ENCODE measurements at regions not wholly inside any gene's neighbourhood (a gene's known extent, or its start where the extent isn't known, plus 50 kb on each side); places are given as distances from the start of the nearest gene placed in this dataset.

- Mint-ChIP-seq H3K4me1 (peaks cover 13% of the 10 kb centered on the region), H3K27ac (no peak overlapping the region)
- TF ChIP-seq, protein P1, sequence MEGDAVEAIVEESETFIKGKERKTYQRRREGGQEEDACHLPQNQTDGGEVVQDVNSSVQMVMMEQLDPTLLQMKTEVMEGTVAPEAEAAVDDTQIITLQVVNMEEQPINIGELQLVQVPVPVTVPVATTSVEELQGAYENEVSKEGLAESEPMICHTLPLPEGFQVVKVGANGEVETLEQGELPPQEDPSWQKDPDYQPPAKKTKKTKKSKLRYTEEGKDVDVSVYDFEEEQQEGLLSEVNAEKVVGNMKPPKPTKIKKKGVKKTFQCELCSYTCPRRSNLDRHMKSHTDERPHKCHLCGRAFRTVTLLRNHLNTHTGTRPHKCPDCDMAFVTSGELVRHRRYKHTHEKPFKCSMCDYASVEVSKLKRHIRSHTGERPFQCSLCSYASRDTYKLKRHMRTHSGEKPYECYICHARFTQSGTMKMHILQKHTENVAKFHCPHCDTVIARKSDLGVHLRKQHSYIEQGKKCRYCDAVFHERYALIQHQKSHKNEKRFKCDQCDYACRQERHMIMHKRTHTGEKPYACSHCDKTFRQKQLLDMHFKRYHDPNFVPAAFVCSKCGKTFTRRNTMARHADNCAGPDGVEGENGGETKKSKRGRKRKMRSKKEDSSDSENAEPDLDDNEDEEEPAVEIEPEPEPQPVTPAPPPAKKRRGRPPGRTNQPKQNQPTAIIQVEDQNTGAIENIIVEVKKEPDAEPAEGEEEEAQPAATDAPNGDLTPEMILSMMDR (IDR thresholded peaks at IDR 0.05; ENCODE audit: unreplicated experiment) = no peak
Observed at GRCh38 chr6:91653895-91654294, 1067.0 kb upstream of the MAP3K7 start.

DNA sequence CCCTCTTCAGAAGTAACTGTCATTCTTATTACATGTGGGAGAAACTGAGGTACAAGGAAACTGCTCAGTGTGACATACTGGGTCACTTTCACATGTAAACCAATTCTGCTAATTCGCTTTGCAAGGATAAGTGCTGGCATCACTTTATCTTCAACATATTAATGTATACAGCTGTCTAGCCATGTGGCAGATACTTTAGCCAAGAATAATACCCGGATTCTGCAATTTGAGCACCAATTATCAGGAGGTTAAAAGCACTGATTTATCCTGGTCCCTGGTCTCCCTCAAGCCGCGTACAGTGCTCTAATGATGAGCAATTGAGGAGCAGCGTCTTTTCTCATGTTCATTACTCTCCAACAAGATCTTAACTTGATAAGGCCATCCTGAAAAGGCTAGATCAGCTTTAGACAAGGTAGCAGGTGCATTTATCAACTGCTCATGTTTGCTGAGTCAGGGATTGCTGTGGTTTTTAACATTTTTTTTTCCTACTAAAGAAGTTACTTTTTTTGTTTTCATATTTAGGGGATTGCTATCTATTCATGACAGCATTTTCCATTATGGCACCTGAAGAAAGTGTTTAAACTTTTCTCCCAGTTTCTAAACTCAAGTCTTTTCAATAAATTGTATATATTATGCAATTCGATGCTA lies 1066.3 kb upstream of the MAP3K7 start:
- TF ChIP-seq, protein P1 (IDR thresholded peaks at IDR 0.05; ENCODE audit: unreplicated experiment) = no peak
- peaks cover 13% of the 10 kb centered on the region for H3K4me1 Mint-ChIP-seq
- no peaks in the 10 kb centered on the region for H3K36me3 Mint-ChIP-seq
- H3K27ac Mint-ChIP-seq = no peak overlapping the region
- H3K27me3 Mint-ChIP-seq (ENCODE audit: low read depth) = peaks cover 63% of the 10 kb centered on the region
- DNase-seq (ENCODE audit: low spot score in 2 of 2, unreplicated experiment in 2 of 2) = no peak
- H3K9me3 Mint-ChIP-seq = no peaks in the 10 kb centered on the region
- H3K4me3 Mint-ChIP-seq = no peak overlapping the region

More at GRCh38 chr6:91653895-91654294, 1067.0 kb upstream of the MAP3K7 start:
- H3K4me3 Mint-ChIP-seq = no peak overlapping the region
- no peaks in the 10 kb centered on the region for H3K9me3 Mint-ChIP-seq
- no peak for DNase-seq (ENCODE audit: low spot score in 2 of 2, unreplicated experiment in 2 of 2)
- H3K36me3 Mint-ChIP-seq = no peaks in the 10 kb centered on the region
- peaks cover 66% of the 10 kb centered on the region for H3K27me3 Mint-ChIP-seq (ENCODE audit: low read depth)

GRCh38 chr6:91646649-91647048 lies 1059.8 kb upstream of the MAP3K7 start:
- Mint-ChIP-seq H3K27ac (no peak overlapping the region), H3K27me3 (ENCODE audit: low read depth) (peaks cover 16% of the 10 kb centered on the region), H3K4me3 (no peak overlapping the region), H3K9me3 (peaks cover 21% of the 10 kb centered on the region), H3K36me3 (peaks cover 2% of the 10 kb centered on the region), H3K4me1 (no peaks in the 10 kb centered on the region)
- TF ChIP-seq, protein P1 (IDR thresholded peaks at IDR 0.05; ENCODE audit: unreplicated experiment) = no peak
- DNase-seq (ENCODE audit: low spot score in 2 of 2, unreplicated experiment in 2 of 2) = no peak

DNA sequence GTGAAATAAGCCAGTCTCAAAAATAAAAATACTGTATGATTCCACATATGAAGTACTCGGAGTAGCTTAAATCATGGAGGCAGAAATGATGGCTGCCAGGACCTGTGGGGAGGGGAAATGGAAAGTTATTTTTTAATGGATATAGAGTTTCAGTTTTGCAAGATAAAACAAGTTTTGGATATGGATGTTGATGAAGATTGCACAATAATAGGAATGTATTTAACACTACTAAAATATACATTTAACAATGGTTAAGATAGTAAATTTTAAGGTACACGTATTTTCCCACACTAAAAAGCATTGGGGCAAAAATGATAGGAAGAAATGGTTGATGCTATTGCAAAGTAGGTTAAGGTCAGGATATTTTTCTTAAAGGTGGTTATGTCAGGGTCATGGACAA lies 1058.9 kb upstream of the MAP3K7 start:
- Mint-ChIP-seq H3K4me3 (no peak overlapping the region), H3K27me3 (ENCODE audit: low read depth) (peaks cover 10% of the 10 kb centered on the region), H3K36me3 (peaks cover 8% of the 10 kb centered on the region), H3K9me3 (peaks cover 28% of the 10 kb centered on the region), H3K27ac (no peak overlapping the region), H3K4me1 (no peaks in the 10 kb centered on the region)
- TF ChIP-seq, protein P1 (IDR thresholded peaks at IDR 0.05; ENCODE audit: unreplicated experiment) = no peak
- DNase-seq (ENCODE audit: low spot score in 2 of 2, unreplicated experiment in 2 of 2) = no peak

- peaks cover 24% of the 10 kb centered on the region for H3K9me3 Mint-ChIP-seq
- H3K4me3 Mint-ChIP-seq = no peak overlapping the region
- TF ChIP-seq, protein P1 (IDR thresholded peaks at IDR 0.05; ENCODE audit: unreplicated experiment) = no peak
- no peaks in the 10 kb centered on the region for H3K27me3 Mint-ChIP-seq (ENCODE audit: low read depth)
- H3K36me3 Mint-ChIP-seq = peaks cover 13% of the 10 kb centered on the region
- no peak overlapping the region for H3K27ac Mint-ChIP-seq
- DNase-seq (ENCODE audit: low spot score in 2 of 2, unreplicated experiment in 2 of 2) = no peak
- peaks cover 21% of the 10 kb centered on the region for H3K4me1 Mint-ChIP-seq
Observed at GRCh38 chr6:91637217-91637616, 1050.3 kb upstream of the MAP3K7 start.
